Mucosa of rectum (tissue), 2 donors: ENCODE measurements at regions not wholly inside any gene's neighbourhood (a gene's known extent, or its start where the extent isn't known, plus 50 kb on each side); places are given as distances from the start of the nearest gene placed in this dataset.

Experiments
- H3K27ac ChIP-seq, 2 donors: one replicate each; pipeline ENCODE4 v1.7.0; 2013; ENCODE audit warnings: inconsistent platforms in 2 of 2, low read depth in 2 of 2, low read length in 2 of 2
- H3K27me3 ChIP-seq, 2 donors: one replicate each; pipeline ENCODE4 v1.7.0; 2013; ENCODE audit warnings: low read length in 2 of 2; ENCODE audit not compliant: control insufficient read depth in 2 of 2, insufficient read depth in 2 of 2
- H3K36me3 ChIP-seq, 2 donors: one replicate each; pipeline ENCODE4 v1.7.0; 2013; ENCODE audit warnings: low read length in 2 of 2; ENCODE audit not compliant: control insufficient read depth in 2 of 2, insufficient read depth in 2 of 2
- H3K4me1 ChIP-seq, 2 donors: one replicate each; pipeline ENCODE4 v1.7.0; 2013; ENCODE audit warnings: low read length in 2 of 2, mild to moderate bottlenecking in 1 of 2; ENCODE audit not compliant: control insufficient read depth in 2 of 2, insufficient read depth in 2 of 2
- H3K4me3 ChIP-seq, 2 donors: one replicate each; pipeline ENCODE4 v1.7.0; 2013; ENCODE audit warnings: low read length in 2 of 2
- H3K9ac ChIP-seq, 2 donors: one replicate each; pipeline ENCODE4 v1.7.0; 2013; ENCODE audit warnings: low read length in 2 of 2, low read depth in 1 of 2, mild to moderate bottlenecking in 1 of 2
- H3K9me3 ChIP-seq, 2 donors: one replicate each; pipeline ENCODE4 v1.7.0; 2013; ENCODE audit warnings: low read length in 2 of 2; ENCODE audit not compliant: control insufficient read depth in 2 of 2
- donor health status: healthy.
- donor health status: Normal muscosa, but diverticular disease.

DNA sequence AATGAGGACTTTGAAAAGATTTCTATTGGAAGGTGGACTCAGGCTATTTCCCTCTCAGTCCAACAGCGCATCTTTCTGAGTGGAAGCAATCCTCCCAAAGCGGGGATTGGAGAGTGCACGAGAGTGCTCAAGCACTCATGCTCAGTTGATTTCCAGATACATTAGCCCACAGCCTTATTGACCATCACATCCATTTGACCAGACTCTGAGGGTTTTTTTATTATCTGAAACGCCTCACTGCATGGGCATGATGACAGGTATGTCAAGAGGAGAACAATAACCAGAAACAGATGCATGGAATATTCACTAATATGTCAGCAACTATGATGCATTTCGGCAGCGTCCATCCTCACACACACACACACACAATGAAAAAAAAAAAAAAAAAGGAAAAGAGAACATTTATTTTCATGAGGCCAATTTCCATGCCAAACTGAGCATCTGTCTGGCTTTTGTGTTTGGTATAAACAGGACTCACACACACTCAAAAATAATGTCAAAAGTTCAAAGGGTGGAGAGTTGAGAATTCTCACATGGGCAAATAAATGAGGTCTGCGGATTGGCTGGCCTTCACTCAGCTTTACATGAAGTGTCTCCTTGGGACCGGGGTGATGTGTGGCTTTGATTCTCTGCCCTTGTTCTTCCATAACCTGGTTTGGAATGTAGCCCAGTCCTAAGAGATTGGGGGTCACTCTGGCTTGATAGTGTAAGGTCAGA is 371.6 kb downstream of the MCTP2 start:
- Histone ChIP-seq H3K9ac (no peak overlapping the region), H3K4me1 (no peaks in the 10 kb centered on the region), H3K36me3 (no peaks in the 10 kb centered on the region), H3K4me3 (no peak overlapping the region), H3K9me3 (no peaks in the 10 kb centered on the region), H3K27ac (no peak overlapping the region), H3K27me3 (no peaks in the 10 kb centered on the region)

- Histone ChIP-seq H3K36me3 (no peaks in the 10 kb centered on the region), H3K4me3 (no peak overlapping the region), H3K27me3 (no peaks in the 10 kb centered on the region), H3K4me1 (no peaks in the 10 kb centered on the region), H3K27ac (no peak overlapping the region), H3K9me3 (no peaks in the 10 kb centered on the region), H3K9ac (no peak overlapping the region)
Measured at GRCh38 chr15:94606286-94606685, 374.9 kb downstream of the MCTP2 start.

- no peaks in the 10 kb centered on the region for H3K36me3 ChIP-seq
- H3K9ac ChIP-seq: no peak overlapping the region
- no peak overlapping the region for H3K4me3 ChIP-seq
- no peak overlapping the region for H3K27ac ChIP-seq
- no peaks in the 10 kb centered on the region for H3K4me1 ChIP-seq
- H3K27me3 ChIP-seq: no peaks in the 10 kb centered on the region
- no peaks in the 10 kb centered on the region for H3K9me3 ChIP-seq
Measured at GRCh38 chr15:94607176-94607654, 375.9 kb downstream of the MCTP2 start.

DNA sequence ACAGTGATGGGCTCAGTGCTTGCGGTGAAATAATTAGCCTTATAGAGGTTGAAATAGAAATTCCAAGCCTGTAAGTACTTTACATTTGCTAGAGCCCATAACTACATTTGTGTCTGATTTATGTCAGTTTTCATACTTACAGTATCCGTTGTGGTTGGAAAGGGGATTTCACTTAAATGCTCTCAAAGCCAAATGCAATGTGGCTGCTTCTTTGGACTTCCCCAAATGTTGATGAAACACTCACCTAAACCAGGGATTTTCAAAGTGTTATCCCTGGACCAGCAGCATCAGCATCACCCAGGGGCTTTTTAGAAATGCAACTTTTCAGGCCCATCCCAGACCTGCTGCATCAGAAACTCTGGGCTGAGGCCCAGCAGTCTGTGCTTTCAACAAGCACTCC is 378.7 kb downstream of the MCTP2 start:
- Histone ChIP-seq H3K27ac (no peak overlapping the region), H3K4me3 (no peak overlapping the region), H3K27me3 (no peaks in the 10 kb centered on the region), H3K9me3 (no peaks in the 10 kb centered on the region), H3K9ac (no peak overlapping the region), H3K4me1 (no peaks in the 10 kb centered on the region), H3K36me3 (no peaks in the 10 kb centered on the region)

GRCh38 chr15:94610485-94610884 is 379.1 kb downstream of the MCTP2 start:
- H3K9ac ChIP-seq: no peak overlapping the region
- no peak overlapping the region for H3K27ac ChIP-seq
- no peaks in the 10 kb centered on the region for H3K36me3 ChIP-seq
- no peaks in the 10 kb centered on the region for H3K27me3 ChIP-seq
- no peak overlapping the region for H3K4me3 ChIP-seq
- H3K4me1 ChIP-seq: no peaks in the 10 kb centered on the region
- no peaks in the 10 kb centered on the region for H3K9me3 ChIP-seq

DNA sequence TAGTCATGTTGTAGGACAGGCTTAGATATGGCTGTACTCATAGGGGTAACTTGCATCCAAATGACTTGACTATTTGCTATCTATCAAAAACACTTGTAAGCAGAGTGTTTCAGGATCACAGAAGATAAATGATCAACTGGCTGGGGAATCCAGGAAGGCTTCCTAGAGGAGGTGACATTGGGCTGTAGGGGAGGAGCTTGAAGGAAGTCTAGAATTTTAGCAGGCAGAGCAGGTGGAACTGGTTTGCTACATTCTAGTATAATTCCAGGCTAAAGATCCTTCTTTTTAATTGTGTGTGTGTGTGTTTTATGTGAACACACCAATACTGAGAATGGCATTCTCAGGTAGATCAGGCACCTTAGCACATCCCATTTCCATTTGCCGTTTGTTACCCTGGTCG is 380.3 kb downstream of the MCTP2 start:
- Histone ChIP-seq H3K27ac (no peak overlapping the region), H3K36me3 (no peaks in the 10 kb centered on the region), H3K27me3 (no peaks in the 10 kb centered on the region), H3K4me1 (no peaks in the 10 kb centered on the region), H3K9ac (no peak overlapping the region), H3K4me3 (no peak overlapping the region), H3K9me3 (no peaks in the 10 kb centered on the region)

- Histone ChIP-seq H3K27ac (no peak overlapping the region), H3K9ac (no peak overlapping the region), H3K36me3 (no peaks in the 10 kb centered on the region), H3K27me3 (no peaks in the 10 kb centered on the region), H3K9me3 (no peaks in the 10 kb centered on the region), H3K4me3 (no peak overlapping the region), H3K4me1 (no peaks in the 10 kb centered on the region)
Measured at GRCh38 chr15:94615688-94616087, 384.3 kb downstream of the MCTP2 start.

GRCh38 chr15:94620632-94621031 is 389.3 kb downstream of the MCTP2 start:
- Histone ChIP-seq H3K9me3 (no peaks in the 10 kb centered on the region), H3K27me3 (no peaks in the 10 kb centered on the region), H3K4me3 (no peak overlapping the region), H3K27ac (no peak overlapping the region), H3K9ac (no peak overlapping the region), H3K36me3 (no peaks in the 10 kb centered on the region), H3K4me1 (no peaks in the 10 kb centered on the region)

- Histone ChIP-seq H3K27ac (no peak overlapping the region), H3K36me3 (no peaks in the 10 kb centered on the region), H3K9ac (no peak overlapping the region), H3K9me3 (no peaks in the 10 kb centered on the region), H3K4me1 (no peaks in the 10 kb centered on the region), H3K4me3 (no peak overlapping the region), H3K27me3 (no peaks in the 10 kb centered on the region)
Measured at GRCh38 chr15:94621736-94622135, 390.4 kb downstream of the MCTP2 start.

- Histone ChIP-seq H3K9me3 (no peaks in the 10 kb centered on the region), H3K27ac (no peak overlapping the region), H3K9ac (no peak overlapping the region), H3K27me3 (no peaks in the 10 kb centered on the region), H3K4me3 (no peak overlapping the region), H3K36me3 (no peaks in the 10 kb centered on the region), H3K4me1 (no peaks in the 10 kb centered on the region)
Measured at GRCh38 chr15:94626949-94627348, 395.6 kb downstream of the MCTP2 start.
